HCT116 (cell line): ENCODE measurements at regions not wholly inside any gene's neighbourhood (a gene's known extent, or its start where the extent isn't known, plus 50 kb on each side); places are given as distances from the start of the nearest gene placed in this dataset.

Experiments
- ATAC-seq: fragments of 200-7000 bp; cut with Tn5 transposase; 2 replicates; pipeline ENCODE4 v1.9.1; 2020; ENCODE audit warnings: mild to moderate bottlenecking, moderate library complexity
- BruUV-seq: library from RNA; stranded (reverse); fragments of 400-500 nt; replicated peaks from 2 replicates; lab custom pipeline; 2021; lab: Mats Ljungman, UMichigan
- CTCF ChIA-PET: fragments of 300-600 bp; sonication (Branson Sonifier 250); formaldehyde crosslinking; loops from one replicate; lab custom pipeline; 2021; ENCODE audit warnings: antibody characterized with exemption; lab: Charles Lee
- POLR2A ChIA-PET: fragments of 300-600, 350-600 bp; sonication (Branson Sonifier 250); formaldehyde crosslinking; loops from one replicate; lab custom pipeline; 2021; ENCODE audit warnings: antibody characterized with exemption; lab: Charles Lee
- RAD21 ChIA-PET, 2 experiments: fragments of 300-600 bp; sonication (Branson Sonifier 250); formaldehyde crosslinking; loops; one replicate each; lab custom pipeline; 2023; ENCODE audit warnings: low total read pairs in 2 of 2; ENCODE audit not compliant: uncharacterized antibody in 2 of 2, unreplicated experiment in 2 of 2, low non-redundant PET in 1 of 2; lab: Charles Lee
- DNase-seq: peaks from one replicate; pipeline ENCODE4 v3.0.0-alpha.2; 2010; ENCODE audit warnings: low read depth, low spot score
- H2AFZ ChIP-seq: fragments of 200-600 bp; shearing (Covaris generic), sonication (generic); 2 replicates; pipeline ENCODE4 v1.6.1; 2017; ENCODE audit warnings: low read depth, mixed run types, mixed read lengths, antibody characterized with exemption, low read length; ENCODE audit not compliant: poor library complexity, severe bottlenecking
- H3K27ac ChIP-seq: 2 replicates; pipeline ENCODE4 v1.5.1; 2012; ENCODE audit warnings: low read depth, low read length
- H3K27me3 ChIP-seq: fragments of 200-600 bp; sonication (generic); 2 replicates; pipeline ENCODE4 v1.6.1; 2016; ENCODE audit warnings: mixed run types, low read length, mixed read lengths; ENCODE audit not compliant: insufficient read depth
- H3K36me3 ChIP-seq, 2 experiments: fragments of 200-500 bp in 1 of 2; fragments of 200-600 bp in 1 of 2; sonication (Bioruptor generic) in 1 of 2; sonication (generic) in 1 of 2; 2 replicates each; pipeline versions ENCODE4 v1.5.1 to v1.6.1; 2014 to 2016; ENCODE audit warnings: low read length in 2 of 2, inconsistent platforms in 1 of 2, mixed read lengths in 1 of 2, mixed run types in 1 of 2; ENCODE audit not compliant: insufficient read depth in 2 of 2, control insufficient read depth in 1 of 2
- H3K4me1 ChIP-seq, 2 experiments: fragments of 200-600 bp in 1 of 2; sonication (generic) in 1 of 2; 2 replicates each; pipeline versions ENCODE4 v1.5.1 to v1.6.1; 2012 to 2017; ENCODE audit warnings: low read length in 2 of 2, inconsistent platforms in 1 of 2, mild to moderate bottlenecking in 1 of 2, mixed read lengths in 1 of 2, mixed run types in 1 of 2, moderate library complexity in 1 of 2; ENCODE audit not compliant: insufficient read depth in 2 of 2, control insufficient read depth in 1 of 2
- H3K4me2 ChIP-seq: fragments of 200-600 bp; sonication (generic); 2 replicates; pipeline ENCODE4 v1.6.1; 2017; ENCODE audit warnings: mixed run types, low read length, mixed read lengths
- H3K4me3 ChIP-seq, 2 experiments: fragments of 200-600 bp in 1 of 2; sonication (generic) in 1 of 2; replicated peaks in 1 of 2; 2 replicates each; pipeline ENCODE4 v1.5.1; 2011 to 2016; ENCODE audit warnings: low read length in 2 of 2, control low read depth in 1 of 2, low read depth in 1 of 2, mild to moderate bottlenecking in 1 of 2, mixed read lengths in 1 of 2, mixed run types in 1 of 2
- H3K79me2 ChIP-seq: fragments of 200-600 bp; sonication (generic); 2 replicates; pipeline ENCODE4 v1.6.1; 2017; ENCODE audit warnings: mild to moderate bottlenecking, mixed run types, low read length, moderate library complexity, mixed read lengths; ENCODE audit not compliant: insufficient read depth
- H3K9ac ChIP-seq: fragments of 200-600 bp; sonication (generic); 2 replicates; pipeline ENCODE4 v1.6.1; 2016; ENCODE audit warnings: low read length, mixed read lengths
- H3K9me2 ChIP-seq: fragments of 200-600 bp; sonication (generic), shearing (Covaris generic); 2 replicates; pipeline ENCODE4 v1.6.1; 2017; ENCODE audit warnings: mixed run types, mild to moderate bottlenecking, moderate library complexity; ENCODE audit not compliant: insufficient read depth
- H3K9me3 ChIP-seq, 2 experiments: fragments of 200-500 bp in 1 of 2; fragments of 200-600 bp in 1 of 2; sonication (Bioruptor generic) in 1 of 2; sonication (generic) in 1 of 2; 2 replicates each; pipeline ENCODE4 v1.6.1; 2014 to 2017; ENCODE audit warnings: low read length in 2 of 2, mixed read lengths in 2 of 2, inconsistent platforms in 1 of 2, low read depth in 1 of 2, mild to moderate bottlenecking in 1 of 2, mixed run types in 1 of 2, moderate library complexity in 1 of 2; ENCODE audit not compliant: control insufficient read depth in 1 of 2, insufficient read depth in 1 of 2
- H4K20me1 ChIP-seq: fragments of 200-600 bp; sonication (generic), shearing (Covaris generic); 2 replicates; pipeline ENCODE4 v1.6.1; 2017; ENCODE audit warnings: mixed run types, mild to moderate bottlenecking, moderate library complexity; ENCODE audit not compliant: insufficient read depth
- CBX3 ChIP-seq: IDR thresholded peaks from 2 replicates; pipeline ENCODE4 v1.6.1; 2012; ENCODE audit warnings: low read depth
- EGR1 ChIP-seq: IDR thresholded peaks from 2 replicates; pipeline ENCODE4 v1.6.1; 2012; ENCODE audit warnings: low read depth
- POLR2AphosphoS5 ChIP-seq: IDR thresholded peaks from 2 replicates; pipeline ENCODE4 v1.6.1; 2011; ENCODE audit warnings: mild to moderate bottlenecking, low read depth, low read length, moderate library complexity
- RAD21 ChIP-seq: IDR thresholded peaks from 2 replicates; pipeline ENCODE4 v1.6.1; 2012; ENCODE audit warnings: low read depth, mild to moderate bottlenecking
- YY1 ChIP-seq: IDR thresholded peaks from 2 replicates; pipeline ENCODE4 v1.6.1; 2011; ENCODE audit warnings: low read length, low read depth, moderate library complexity, mild to moderate bottlenecking; ENCODE audit not compliant: insufficient replicate concordance; ENCODE audit errors: extremely low read depth
- ZFX ChIP-seq: fragments of 450-650 bp; IDR thresholded peaks from 2 replicates; pipeline ENCODE4 v1.6.1; 2017
- ZNF274 ChIP-seq: fragments of 200-500 bp; sonication (Bioruptor generic); IDR thresholded peaks from 2 replicates; pipeline ENCODE4 v1.6.1; 2014; ENCODE audit warnings: mild to moderate bottlenecking, low read depth, low read length, inconsistent platforms
- intact Hi-C: fragments of 100-400 bp; cut with micrococcal nuclease; formaldehyde crosslinking; loops from 2 replicates; pipeline ENCODE4 v1.10.0; 2022
- TF ChIP-seq, protein P1 (sequence below): IDR thresholded peaks from 2 replicates; pipeline ENCODE4 v1.6.1; 2012

DNA sequence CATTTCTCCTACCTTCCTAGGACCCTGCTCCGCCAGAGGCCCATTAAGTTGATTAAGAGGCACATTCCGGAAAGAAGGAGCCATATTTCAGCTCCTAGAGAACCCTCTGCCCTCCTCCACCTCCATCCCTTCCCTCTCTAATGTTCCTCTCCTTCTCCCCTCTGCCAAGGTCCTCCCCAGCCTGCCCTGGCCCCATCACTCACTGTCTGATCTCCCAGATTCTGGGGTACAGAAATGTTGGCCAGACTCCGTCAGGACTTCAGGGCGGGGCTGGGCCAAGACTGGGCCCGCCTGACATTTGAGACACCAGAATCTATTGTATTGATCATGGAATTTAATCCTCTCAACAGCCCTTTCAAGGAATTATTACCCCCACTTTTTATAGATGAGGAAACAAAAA is 136.1 kb downstream of the TMEM132E start:
- Histone ChIP-seq H3K4me3 (no peak overlapping the region), H4K20me1 (no peaks in the 10 kb centered on the region), H3K79me2 (no peaks in the 10 kb centered on the region), H3K36me3 (no peaks in the 10 kb centered on the region), H3K27ac (no peak overlapping the region), H3K9me2 (no peaks in the 10 kb centered on the region), H3K4me2 (no peak overlapping the region), H3K9me3 (no peaks in the 10 kb centered on the region), H2AFZ (no peak overlapping the region), H3K27me3 (peaks cover 42% of the 10 kb centered on the region), H3K9ac (no peak overlapping the region), H3K4me1 (peaks cover 0 to 4% of the 10 kb centered on the region in 2 experiments; a peak in 2 of 4 replicates)
- no TSS peak for BruUV-seq
- DNase-seq (no peak), ATAC-seq (no peak)
- CTCF ChIA-PET, result no interaction called here
- POLR2A ChIA-PET, result no interaction called here
- TF ChIP-seq YY1 (no peak), POLR2AphosphoS5 (no peak), EGR1 (no peak), RAD21 (no peak), CBX3 (no peak), ZNF274 (no peak), ZFX (no peak)
- intact Hi-C loops, result no loop called here
- RAD21 ChIA-PET, result no interaction called here

- Histone ChIP-seq H3K9me2 (no peaks in the 10 kb centered on the region), H3K9me3 (no peaks in the 10 kb centered on the region), H3K36me3 (no peaks in the 10 kb centered on the region), H3K9ac (no peak overlapping the region), H3K27me3 (peaks cover 44% of the 10 kb centered on the region), H3K79me2 (no peaks in the 10 kb centered on the region), H3K4me1 (no peaks in the 10 kb centered on the region), H3K4me2 (no peak overlapping the region)
- DNase-seq (no peak), ATAC-seq (no peak)
- POLR2A ChIA-PET, result no interaction called here
- intact Hi-C loops, result no loop called here
- CTCF ChIA-PET, result no interaction called here
- BruUV-seq, result no TSS peak
- TF ChIP-seq, protein P1, sequence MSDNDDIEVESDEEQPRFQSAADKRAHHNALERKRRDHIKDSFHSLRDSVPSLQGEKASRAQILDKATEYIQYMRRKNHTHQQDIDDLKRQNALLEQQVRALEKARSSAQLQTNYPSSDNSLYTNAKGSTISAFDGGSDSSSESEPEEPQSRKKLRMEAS, result no peak
- TF ChIP-seq, all 23 proteins: peak for 0
- H2AFZ ChIP-seq, result no peak overlapping the region
- no peaks in the 10 kb centered on the region for H4K20me1 ChIP-seq
- RAD21 ChIA-PET, result no interaction called here
- no peak overlapping the region for H3K4me3 ChIP-seq
- H3K27ac ChIP-seq, result no peak overlapping the region
These were observed 135.4 kb downstream of the TMEM132E start for GRCh38 chr17:34714475-34715410.
